Left ventricle myocardium inferior (tissue), 1 donor: ENCODE measurements at regions not wholly inside any gene's neighbourhood (a gene's known extent, or its start where the extent isn't known, plus 50 kb on each side); places are given as distances from the start of the nearest gene placed in this dataset.

Source experiments
- DNase-seq: peaks from one replicate; pipeline ENCODE4 v3.0.0-alpha.2; 2020
- H3K27ac ChIP-seq: fragments of 200-600 bp; replicated peaks from 2 replicates; pipeline ENCODE4 v1.8.0; 2021
- H3K27me3 ChIP-seq: fragments of 200-600 bp; 2 replicates; pipeline ENCODE4 v1.8.0; 2021; ENCODE audit warnings: low read depth
- H3K36me3 ChIP-seq: fragments of 200-600 bp; 2 replicates; pipeline ENCODE4 v1.8.0; 2021
- H3K4me1 ChIP-seq: fragments of 200-600 bp; 2 replicates; pipeline ENCODE4 v1.8.0; 2021
- H3K4me3 ChIP-seq: fragments of 200-600 bp; 2 replicates; pipeline ENCODE4 v1.8.0; 2021; ENCODE audit warnings: mild to moderate bottlenecking, moderate library complexity
- H3K9me3 ChIP-seq: fragments of 200-600 bp; replicated peaks from 2 replicates; pipeline ENCODE4 v1.8.0; 2021
- intact Hi-C: fragments of 100-400 bp; cut with micrococcal nuclease; formaldehyde crosslinking; loops from one replicate; pipeline ENCODE4 v1.11.0; 2022
- TF ChIP-seq, protein P1 (sequence below): fragments of 200-600 bp; IDR thresholded peaks from 2 replicates; pipeline ENCODE4 v1.8.0; 2021; ENCODE audit warnings: antibody characterized with exemption, mild to moderate bottlenecking, borderline replicate concordance
- donor health status: DM: no; HTN: yes; CAD: no; lungs with severe emphysema.

DNA sequence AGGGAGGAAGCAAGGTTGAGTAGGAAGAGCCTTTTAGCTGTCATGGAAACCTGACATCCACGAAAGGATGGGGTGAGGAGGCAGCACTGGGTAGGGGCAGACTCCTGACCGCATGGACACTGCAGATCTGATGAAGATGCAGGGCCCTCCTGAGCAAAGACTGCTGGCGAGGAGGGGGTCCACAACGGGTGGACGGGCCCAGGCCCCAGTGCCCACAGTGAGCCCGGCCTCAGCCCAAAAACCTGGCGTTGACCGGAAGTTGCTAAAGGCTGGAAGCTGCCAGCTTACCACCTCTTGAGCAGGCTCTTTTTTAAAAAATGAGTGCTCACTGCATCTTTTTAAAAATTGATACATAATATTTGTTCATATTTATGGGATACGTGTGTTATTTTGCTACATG lies 247.3 kb downstream of the SH3BP4 start:
- Histone ChIP-seq H3K9me3 (no peaks in the 10 kb centered on the region), H3K4me3 (no peak overlapping the region), H3K36me3 (no peaks in the 10 kb centered on the region), H3K27me3 (peaks cover 71% of the 10 kb centered on the region), H3K27ac (no peak overlapping the region), H3K4me1 (no peaks in the 10 kb centered on the region)
- intact Hi-C loops, result no loop called here
- TF ChIP-seq, protein P1, sequence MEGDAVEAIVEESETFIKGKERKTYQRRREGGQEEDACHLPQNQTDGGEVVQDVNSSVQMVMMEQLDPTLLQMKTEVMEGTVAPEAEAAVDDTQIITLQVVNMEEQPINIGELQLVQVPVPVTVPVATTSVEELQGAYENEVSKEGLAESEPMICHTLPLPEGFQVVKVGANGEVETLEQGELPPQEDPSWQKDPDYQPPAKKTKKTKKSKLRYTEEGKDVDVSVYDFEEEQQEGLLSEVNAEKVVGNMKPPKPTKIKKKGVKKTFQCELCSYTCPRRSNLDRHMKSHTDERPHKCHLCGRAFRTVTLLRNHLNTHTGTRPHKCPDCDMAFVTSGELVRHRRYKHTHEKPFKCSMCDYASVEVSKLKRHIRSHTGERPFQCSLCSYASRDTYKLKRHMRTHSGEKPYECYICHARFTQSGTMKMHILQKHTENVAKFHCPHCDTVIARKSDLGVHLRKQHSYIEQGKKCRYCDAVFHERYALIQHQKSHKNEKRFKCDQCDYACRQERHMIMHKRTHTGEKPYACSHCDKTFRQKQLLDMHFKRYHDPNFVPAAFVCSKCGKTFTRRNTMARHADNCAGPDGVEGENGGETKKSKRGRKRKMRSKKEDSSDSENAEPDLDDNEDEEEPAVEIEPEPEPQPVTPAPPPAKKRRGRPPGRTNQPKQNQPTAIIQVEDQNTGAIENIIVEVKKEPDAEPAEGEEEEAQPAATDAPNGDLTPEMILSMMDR, result no peak
- DNase-seq, result no peak

DNA sequence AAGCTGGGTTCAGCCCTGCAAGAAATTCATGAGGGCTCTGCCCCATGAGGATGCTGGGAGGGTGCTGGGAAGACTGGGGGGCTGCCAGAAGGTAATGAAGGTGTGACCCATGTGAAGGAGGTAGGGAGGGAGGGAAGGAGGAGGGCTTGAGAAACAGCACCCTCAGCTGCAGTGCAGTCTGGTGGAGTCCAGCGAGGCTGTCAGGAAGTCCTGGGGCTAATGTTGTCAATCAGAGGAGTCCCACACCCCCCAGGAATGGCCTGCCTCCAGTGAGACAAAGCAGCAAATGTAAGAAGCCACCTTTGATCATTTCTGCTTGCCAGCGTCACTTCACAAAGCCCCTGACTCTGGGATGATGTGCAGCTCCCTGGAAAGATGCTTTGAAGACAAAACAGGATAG lies 248.4 kb downstream of the SH3BP4 start:
- DNase-seq, result no peak
- H3K27me3 ChIP-seq, result peaks cover 78% of the 10 kb centered on the region
- H3K4me3 ChIP-seq, result no peak overlapping the region
- H3K9me3 ChIP-seq, result no peaks in the 10 kb centered on the region
- no peak overlapping the region for H3K27ac ChIP-seq
- TF ChIP-seq, protein P1, result no peak
- H3K4me1 ChIP-seq, result no peaks in the 10 kb centered on the region
- intact Hi-C loops, result no loop called here
- H3K36me3 ChIP-seq, result no peaks in the 10 kb centered on the region

DNA sequence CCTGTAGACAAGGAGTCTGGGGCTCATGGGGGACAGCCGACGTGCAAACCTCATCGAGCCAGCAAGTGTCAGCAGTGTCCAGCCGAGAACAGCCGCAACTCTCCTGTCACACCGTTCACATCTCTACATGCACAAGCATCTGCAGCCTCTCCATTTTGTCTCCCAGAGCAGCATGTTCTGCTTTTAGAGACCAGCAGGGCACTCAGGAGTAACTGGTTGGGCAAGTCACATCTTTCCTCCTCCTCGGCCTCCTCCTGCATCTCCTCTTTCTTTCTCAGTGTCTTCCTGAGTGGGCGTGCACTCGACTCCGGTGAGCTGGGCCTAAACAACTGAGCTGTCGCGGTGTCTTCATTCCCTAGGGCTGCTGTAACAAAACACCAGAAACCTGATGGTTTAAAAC lies 249.9 kb downstream of the SH3BP4 start:
- H3K4me3 ChIP-seq, result no peak overlapping the region
- no peaks in the 10 kb centered on the region for H3K36me3 ChIP-seq
- no peaks in the 10 kb centered on the region for H3K9me3 ChIP-seq
- no peaks in the 10 kb centered on the region for H3K4me1 ChIP-seq
- H3K27me3 ChIP-seq, result peaks cover 80% of the 10 kb centered on the region
- DNase-seq, result no peak
- TF ChIP-seq, protein P1, result no peak
- H3K27ac ChIP-seq, result no peak overlapping the region
- intact Hi-C loops, result no loop called here

DNA sequence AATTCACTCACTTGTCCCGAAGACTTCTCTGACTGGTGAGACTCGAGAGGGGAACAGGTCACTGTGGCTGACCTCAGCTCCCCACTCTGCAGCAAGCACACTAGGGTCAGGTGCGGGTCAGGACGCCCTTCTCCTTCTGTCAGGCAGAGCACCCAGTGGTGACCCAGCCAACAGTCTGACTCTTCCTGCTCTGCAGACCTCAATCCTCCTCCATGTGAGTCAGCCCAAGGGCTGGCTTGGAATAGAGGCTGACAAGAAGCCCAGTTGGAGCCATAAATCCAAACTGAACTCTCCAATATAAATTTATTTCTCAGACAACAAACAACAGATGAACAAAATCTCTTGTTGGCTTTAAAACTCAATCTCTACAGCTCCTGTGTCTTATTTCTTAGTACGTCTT lies 253.1 kb downstream of the SH3BP4 start:
- no peaks in the 10 kb centered on the region for H3K36me3 ChIP-seq
- TF ChIP-seq, protein P1, result no peak
- H3K4me1 ChIP-seq, result no peaks in the 10 kb centered on the region
- no peak overlapping the region for H3K27ac ChIP-seq
- peaks cover 5% of the 10 kb centered on the region for H3K9me3 ChIP-seq
- no peak for DNase-seq
- H3K27me3 ChIP-seq, result peaks cover 80% of the 10 kb centered on the region
- intact Hi-C loops, result no loop called here
- no peak overlapping the region for H3K4me3 ChIP-seq

DNA sequence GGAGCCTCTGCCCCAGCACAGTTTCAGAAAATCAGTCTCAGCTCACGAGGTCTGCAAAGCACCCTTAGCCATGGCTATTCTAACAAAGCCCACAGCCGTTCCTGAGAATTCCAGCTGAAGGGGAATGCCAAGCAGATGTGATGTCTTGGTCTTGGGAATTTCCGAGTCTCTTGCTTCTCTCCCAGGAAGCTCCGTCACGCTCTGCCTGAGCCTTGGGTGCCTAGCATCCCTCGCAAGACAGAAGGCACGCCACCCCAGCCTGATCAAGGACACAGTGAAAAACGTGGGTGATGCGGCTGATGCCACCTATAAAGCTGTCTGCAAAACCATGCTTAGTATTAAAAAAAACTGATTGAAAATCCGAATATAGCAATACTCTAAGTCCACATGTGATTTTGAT lies 254.6 kb downstream of the SH3BP4 start:
- intact Hi-C loops, result no loop called here
- no peak for DNase-seq
- H3K36me3 ChIP-seq, result no peaks in the 10 kb centered on the region
- TF ChIP-seq, protein P1, result no peak
- peaks cover 7% of the 10 kb centered on the region for H3K9me3 ChIP-seq
- H3K27me3 ChIP-seq, result peaks cover 70% of the 10 kb centered on the region
- no peak overlapping the region for H3K4me3 ChIP-seq
- H3K27ac ChIP-seq, result no peak overlapping the region
- H3K4me1 ChIP-seq, result no peaks in the 10 kb centered on the region
